Astrocyte (in vitro differentiated cells and primary cell): ENCODE measurements at regions not wholly inside any gene's neighbourhood (a gene's known extent, or its start where the extent isn't known, plus 50 kb on each side); places are given as distances from the start of the nearest gene placed in this dataset.

ENCODE experiments used
- DNase-seq: peaks from one replicate; pipeline ENCODE4 v3.0.0-alpha.2; 2010; ENCODE audit warnings: low read depth
- FAIRE-seq: peaks from 2 replicates; lab custom pipeline; 2011; peaks lifted over from hg19 to GRCh38; lab: Jason Lieb, UNC
- H2AFZ ChIP-seq: 2 replicates; pipeline ENCODE4 v1.6.0; 2012; ENCODE audit warnings: low read depth, low read length, inconsistent platforms
- H3K27ac ChIP-seq: 2 replicates; pipeline ENCODE4 v1.5.1; 2011; ENCODE audit warnings: low read depth, low read length, inconsistent platforms
- H3K27me3 ChIP-seq: 2 replicates; pipeline ENCODE4 v1.6.0; 2011; ENCODE audit warnings: low read length, inconsistent platforms; ENCODE audit not compliant: insufficient read depth
- H3K36me3 ChIP-seq: 2 replicates; pipeline ENCODE4 v1.5.1; 2011; ENCODE audit warnings: low read length, inconsistent platforms; ENCODE audit not compliant: insufficient read depth
- H3K4me1 ChIP-seq: 2 replicates; pipeline ENCODE4 v1.5.1; 2011; ENCODE audit warnings: low read length, inconsistent platforms; ENCODE audit not compliant: insufficient read depth
- H3K4me2 ChIP-seq: 2 replicates; pipeline ENCODE4 v1.6.0; 2012; ENCODE audit warnings: low read length, inconsistent platforms
- H3K4me3 ChIP-seq: 2 replicates; pipeline ENCODE4 v1.5.1; 2011; ENCODE audit warnings: low read depth, mild to moderate bottlenecking, low read length, inconsistent platforms; ENCODE audit not compliant: insufficient read depth
- H3K79me2 ChIP-seq: 2 replicates; pipeline ENCODE4 v1.6.0; 2012; ENCODE audit warnings: mild to moderate bottlenecking, low read length, inconsistent platforms; ENCODE audit not compliant: insufficient read depth
- H3K9ac ChIP-seq: 2 replicates; pipeline ENCODE4 v1.6.0; 2012; ENCODE audit warnings: mild to moderate bottlenecking, low read length, inconsistent platforms
- H3K9me3 ChIP-seq: 2 replicates; pipeline ENCODE4 v1.5.1; 2012; ENCODE audit warnings: low read depth, mild to moderate bottlenecking, low read length, inconsistent platforms; ENCODE audit not compliant: insufficient read depth
- H4K20me1 ChIP-seq: 2 replicates; pipeline ENCODE4 v1.6.0; 2012; ENCODE audit warnings: low read length, inconsistent platforms; ENCODE audit not compliant: insufficient read depth
- H3K27ac Mint-ChIP-seq: one replicate; pipeline ENCODE4 v1.8.0; 2021; ENCODE audit warnings: mild to moderate bottlenecking, mixed read lengths; ENCODE audit not compliant: unreplicated experiment
- H3K27me3 Mint-ChIP-seq: one replicate; pipeline ENCODE4 v1.8.0; 2021; ENCODE audit warnings: low read depth, mixed read lengths; ENCODE audit not compliant: unreplicated experiment
- H3K36me3 Mint-ChIP-seq: one replicate; pipeline ENCODE4 v1.8.0; 2021; ENCODE audit warnings: low read depth, mixed read lengths; ENCODE audit not compliant: unreplicated experiment
- H3K4me1 Mint-ChIP-seq: one replicate; pipeline ENCODE4 v1.8.0; 2021; ENCODE audit warnings: low read depth, mixed read lengths; ENCODE audit not compliant: unreplicated experiment
- H3K4me3 Mint-ChIP-seq: one replicate; pipeline ENCODE4 v1.8.0; 2021; ENCODE audit warnings: mild to moderate bottlenecking, moderate library complexity, mixed read lengths; ENCODE audit not compliant: unreplicated experiment
- H3K9me3 Mint-ChIP-seq: one replicate; pipeline ENCODE4 v1.8.0; 2021; ENCODE audit warnings: mild to moderate bottlenecking, mixed read lengths; ENCODE audit not compliant: unreplicated experiment
- CTCF ChIP-seq: IDR thresholded peaks from 2 replicates; pipeline ENCODE4 v1.5.1; 2011; ENCODE audit warnings: low read depth, mild to moderate bottlenecking, inconsistent platforms, low read length, moderate library complexity; ENCODE audit not compliant: insufficient read depth
- EZH2 ChIP-seq: IDR thresholded peaks from 2 replicates; pipeline ENCODE4 v1.6.1; 2012; ENCODE audit warnings: mild to moderate bottlenecking, low read length, inconsistent platforms; ENCODE audit not compliant: insufficient read depth

GRCh38 chr13:89816404-89816803 is 1531.1 kb upstream of the MIR17HG start:
- Histone ChIP-seq H3K9ac (no peak overlapping the region), H3K4me3 (no peak overlapping the region), H2AFZ (no peak overlapping the region), H3K9me3 (no peaks in the 10 kb centered on the region), H3K36me3 (no peaks in the 10 kb centered on the region), H3K4me2 (no peak overlapping the region), H3K27me3 (no peaks in the 10 kb centered on the region), H3K27ac (no peak overlapping the region), H3K4me1 (no peaks in the 10 kb centered on the region), H3K79me2 (no peaks in the 10 kb centered on the region), H4K20me1 (no peaks in the 10 kb centered on the region)
- Mint-ChIP-seq H3K4me3 (no peak overlapping the region), H3K36me3 (no peaks in the 10 kb centered on the region), H3K27ac (no peak overlapping the region), H3K9me3 (peaks cover 5% of the 10 kb centered on the region), H3K4me1 (no peaks in the 10 kb centered on the region), H3K27me3 (no peaks in the 10 kb centered on the region)
- TF ChIP-seq CTCF, result no peak
- no peak for TF ChIP-seq EZH2
- no peak for FAIRE-seq
- no peak for DNase-seq

DNA sequence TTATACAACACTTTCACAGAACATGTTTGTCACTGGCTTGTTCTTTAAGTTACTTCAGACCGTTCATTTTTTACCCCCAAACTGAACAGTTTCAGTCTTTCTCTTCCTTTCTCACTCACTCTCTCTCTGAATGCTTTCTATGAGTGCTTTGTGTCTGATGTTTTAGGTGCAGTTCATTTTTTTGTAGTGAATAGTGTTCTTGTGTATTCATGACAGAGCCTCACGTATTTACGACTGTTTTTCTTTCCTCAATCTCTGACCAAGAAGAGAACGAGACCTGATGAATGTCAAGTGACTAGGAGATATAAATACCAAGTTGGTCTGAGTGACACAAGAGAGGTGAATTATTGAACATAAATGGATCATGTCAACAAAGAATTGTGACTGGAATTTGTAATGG is 1525.0 kb upstream of the MIR17HG start:
- no peaks in the 10 kb centered on the region for H3K27me3 Mint-ChIP-seq
- no peaks in the 10 kb centered on the region for H3K36me3 ChIP-seq
- H2AFZ ChIP-seq, result no peak overlapping the region
- H3K4me3 ChIP-seq, result no peak overlapping the region
- H3K27ac ChIP-seq, result no peak overlapping the region
- no peaks in the 10 kb centered on the region for H3K9me3 ChIP-seq
- H3K4me3 Mint-ChIP-seq, result no peak overlapping the region
- no peak overlapping the region for H3K27ac Mint-ChIP-seq
- no peak for TF ChIP-seq CTCF
- no peak for TF ChIP-seq EZH2
- no peaks in the 10 kb centered on the region for H4K20me1 ChIP-seq
- H3K79me2 ChIP-seq, result no peaks in the 10 kb centered on the region
- no peak overlapping the region for H3K9ac ChIP-seq
- no peaks in the 10 kb centered on the region for H3K36me3 Mint-ChIP-seq
- FAIRE-seq (no peak), DNase-seq (no peak)
- no peaks in the 10 kb centered on the region for H3K27me3 ChIP-seq
- H3K9me3 Mint-ChIP-seq, result no peaks in the 10 kb centered on the region
- peaks cover 4% of the 10 kb centered on the region for H3K4me1 Mint-ChIP-seq
- no peak overlapping the region for H3K4me2 ChIP-seq
- no peaks in the 10 kb centered on the region for H3K4me1 ChIP-seq

- TF ChIP-seq CTCF (no peak), EZH2 (no peak)
- no peak for FAIRE-seq
- no peak overlapping the region for H3K9ac ChIP-seq
- peak overlapping the region; percentile 3 for H2AFZ ChIP-seq
- no peaks in the 10 kb centered on the region for H3K79me2 ChIP-seq
- Mint-ChIP-seq H3K9me3 (no peaks in the 10 kb centered on the region), H3K27ac (no peak overlapping the region), H3K4me3 (no peak overlapping the region), H3K27me3 (no peaks in the 10 kb centered on the region), H3K36me3 (no peaks in the 10 kb centered on the region), H3K4me1 (peaks cover 3% of the 10 kb centered on the region)
- no peaks in the 10 kb centered on the region for H4K20me1 ChIP-seq
- H3K4me2 ChIP-seq, result no peak overlapping the region
- no peaks in the 10 kb centered on the region for H3K4me1 ChIP-seq
- no peaks in the 10 kb centered on the region for H3K36me3 ChIP-seq
- DNase-seq, result no peak
- H3K27ac ChIP-seq, result no peak overlapping the region
- no peaks in the 10 kb centered on the region for H3K27me3 ChIP-seq
- H3K9me3 ChIP-seq, result no peaks in the 10 kb centered on the region
- H3K4me3 ChIP-seq, result no peak overlapping the region
Measured at GRCh38 chr13:89827552-89827951, 1519.9 kb upstream of the MIR17HG start.
